ENCODE measurements at regions not wholly inside any gene's neighbourhood (a gene's known extent, or its start where the extent isn't known, plus 50 kb on each side); places are given as distances from the start of the nearest gene placed in this dataset.

DNA sequence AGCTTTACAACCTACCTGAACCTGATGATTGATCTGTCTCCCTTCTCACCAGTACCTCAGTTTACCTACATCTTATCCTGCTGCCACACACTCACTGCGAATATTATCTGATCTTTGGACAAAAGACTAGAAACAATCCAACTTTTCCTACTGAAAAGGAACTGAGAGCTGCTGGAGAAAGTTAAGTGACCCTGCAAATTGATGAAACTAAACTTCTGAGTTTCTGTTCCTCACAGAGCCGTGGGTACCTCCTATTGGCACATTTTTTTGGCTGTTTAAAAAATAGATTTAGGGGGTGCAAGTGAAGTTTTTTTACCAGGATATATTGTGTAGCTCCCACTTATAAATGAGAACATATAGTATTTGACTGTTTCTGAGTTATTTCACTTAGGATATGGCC is 66.0 kb upstream of the STARD3NL start:
- no peak for TF ChIP-seq CTCF (IDR thresholded peaks at IDR 0.05)
- no peak for ATAC-seq

GRCh38 chr7:38120076-38120475 is 58.0 kb upstream of the STARD3NL start:
- no peak for TF ChIP-seq CTCF (IDR thresholded peaks at IDR 0.05)
- intact Hi-C loops (cut with DNase I), result no loop called here
- H3K36me3 ChIP-seq, result no peaks in the 10 kb centered on the region
- H3K4me1 ChIP-seq, result no peaks in the 10 kb centered on the region
- ATAC-seq (no peak), DNase-seq (no peak)
- no peaks in the 10 kb centered on the region for H3K9me3 ChIP-seq
- H3K4me3 ChIP-seq, result no peak overlapping the region
- no peaks in the 10 kb centered on the region for H3K27me3 ChIP-seq (ENCODE audit: low read depth)
- no peak overlapping the region for H3K27ac ChIP-seq

More for the DNA sequence above, 66.0 kb upstream of the STARD3NL start:
- Histone ChIP-seq H3K4me3 (no peak overlapping the region), H3K36me3 (no peaks in the 10 kb centered on the region), H3K27ac (no peak overlapping the region), H3K27me3 (ENCODE audit: low read depth) (no peaks in the 10 kb centered on the region), H3K4me1 (no peaks in the 10 kb centered on the region), H3K9me3 (no peaks in the 10 kb centered on the region)
- intact Hi-C loops (cut with DNase I), result no loop called here
- DNase-seq, result no peak

DNA sequence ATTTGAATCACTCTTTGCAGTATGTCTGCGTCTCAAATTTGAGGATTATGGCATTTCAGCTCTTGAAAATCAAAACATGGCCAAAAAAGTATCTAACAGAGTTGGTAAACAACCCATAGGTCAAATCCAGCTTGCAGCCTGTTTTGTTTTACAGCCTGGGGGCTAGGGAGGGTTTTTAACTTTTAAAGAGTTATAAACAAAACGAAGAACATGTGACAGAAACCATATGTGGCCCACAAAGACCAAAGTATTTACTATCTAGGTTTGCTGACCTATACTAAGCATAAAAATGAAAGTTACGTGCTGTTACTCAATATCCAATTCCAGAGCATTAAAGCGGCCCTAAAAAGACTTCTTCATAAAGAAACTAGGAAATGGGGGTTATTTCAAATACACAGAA is 55.5 kb upstream of the STARD3NL start:
- no peak for ATAC-seq
- no peaks in the 10 kb centered on the region for H3K36me3 ChIP-seq
- no peak for DNase-seq
- no peak for TF ChIP-seq CTCF (IDR thresholded peaks at IDR 0.05)
- no peaks in the 10 kb centered on the region for H3K9me3 ChIP-seq
- H3K27me3 ChIP-seq (ENCODE audit: low read depth), result no peaks in the 10 kb centered on the region
- intact Hi-C loops (cut with DNase I), result no loop called here
- H3K4me1 ChIP-seq, result no peaks in the 10 kb centered on the region
- no peak overlapping the region for H3K4me3 ChIP-seq
- no peak overlapping the region for H3K27ac ChIP-seq

GRCh38 chr7:38123494-38123893 is 54.6 kb upstream of the STARD3NL start:
- Histone ChIP-seq H3K4me1 (no peaks in the 10 kb centered on the region), H3K27me3 (ENCODE audit: low read depth) (no peaks in the 10 kb centered on the region), H3K4me3 (no peak overlapping the region), H3K27ac (no peak overlapping the region), H3K36me3 (no peaks in the 10 kb centered on the region), H3K9me3 (no peaks in the 10 kb centered on the region)
- no peak for DNase-seq
- no peak for ATAC-seq
- TF ChIP-seq CTCF (IDR thresholded peaks at IDR 0.05), result no peak
- intact Hi-C loops (cut with DNase I), result no loop called here

GRCh38 chr7:38127216-38128207 is 50.5 kb upstream of the STARD3NL start:
- H3K4me3 ChIP-seq, result no peak overlapping the region
- H3K9me3 ChIP-seq, result no peaks in the 10 kb centered on the region
- intact Hi-C loops (cut with DNase I), result no loop called here
- ATAC-seq (no peak), DNase-seq (no peak)
- no peak for TF ChIP-seq CTCF (IDR thresholded peaks at IDR 0.05)
- no peaks in the 10 kb centered on the region for H3K4me1 ChIP-seq
- H3K27me3 ChIP-seq (ENCODE audit: low read depth), result no peaks in the 10 kb centered on the region
- H3K36me3 ChIP-seq, result no peaks in the 10 kb centered on the region
- H3K27ac ChIP-seq, result no peak overlapping the region

All from lower lobe of right lung (tissue), 2 donors.